ENCODE measurements at regions not wholly inside any gene's neighbourhood (a gene's known extent, or its start where the extent isn't known, plus 50 kb on each side); places are given as distances from the start of the nearest gene placed in this dataset.

DNA sequence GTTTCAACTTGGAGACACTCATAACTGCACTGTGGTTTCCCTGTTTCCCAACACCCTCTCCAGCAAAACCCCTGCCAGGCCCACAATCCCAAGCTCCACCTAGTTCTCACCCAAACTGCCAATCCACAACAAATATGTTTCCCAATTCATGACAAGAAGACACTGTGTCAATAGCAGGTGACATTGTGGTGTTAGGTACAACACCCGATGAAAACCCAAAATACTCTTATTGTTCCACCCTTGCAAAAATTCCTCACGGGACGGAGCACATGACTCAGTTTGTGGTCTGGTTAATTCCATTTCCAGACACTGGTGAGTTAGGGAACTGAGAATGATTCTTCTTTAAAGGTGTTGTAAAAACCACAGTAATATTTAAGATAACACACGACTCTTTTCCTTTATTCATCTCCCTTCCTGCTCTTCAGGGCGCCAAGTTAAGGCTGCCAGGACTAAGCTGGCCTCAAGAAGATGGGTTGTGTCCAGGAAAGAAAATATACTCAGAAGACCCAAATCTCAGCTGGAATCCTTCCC is 735.5 kb downstream of the MED13L start:
- Histone ChIP-seq H4K20me1 (ENCODE audit: control insufficient read depth, extremely low read depth, insufficient read depth, low read length) (no peaks in the 10 kb centered on the region), H3K9me3 (ENCODE audit: control insufficient read depth, insufficient read depth, low read depth, low read length) (no peaks in the 10 kb centered on the region), H3K27ac (ENCODE audit: insufficient read depth, low read length) (no peak overlapping the region), H3K4me3 (replicated peaks in 1 of 4; ENCODE audit: control extremely low read depth in 1 of 4, insufficient read depth in 1 of 4, low read depth in 3 of 4, low read length in 4 of 4) (no peak overlapping the region), H2AFZ (ENCODE audit: low read length) (no peak overlapping the region), H3K9ac (ENCODE audit: insufficient read depth, low read length) (no peak overlapping the region), H3K27me3 (ENCODE audit: control insufficient read depth, insufficient read depth, low read length) (no peaks in the 10 kb centered on the region), H3K36me3 (ENCODE audit: control insufficient read depth, insufficient read depth, low read length) (no peaks in the 10 kb centered on the region), H3K4me2 (ENCODE audit: extremely low read depth, insufficient read depth, low read length) (no peak overlapping the region), H3K79me2 (ENCODE audit: control insufficient read depth, insufficient read depth, low read length) (no peaks in the 10 kb centered on the region), H3K4me1 (ENCODE audit: control insufficient read depth, extremely low read depth, insufficient read depth, low read length) (no peaks in the 10 kb centered on the region)
- DNase-seq (ENCODE audit: low read depth in 2 of 2): peak in 1 of 2 donors; percentile 75
- no peak for TF ChIP-seq EZH2 (IDR thresholded peaks at IDR 0.05; ENCODE audit: low read length, missing control alignments)
- TF ChIP-seq, protein P1, sequence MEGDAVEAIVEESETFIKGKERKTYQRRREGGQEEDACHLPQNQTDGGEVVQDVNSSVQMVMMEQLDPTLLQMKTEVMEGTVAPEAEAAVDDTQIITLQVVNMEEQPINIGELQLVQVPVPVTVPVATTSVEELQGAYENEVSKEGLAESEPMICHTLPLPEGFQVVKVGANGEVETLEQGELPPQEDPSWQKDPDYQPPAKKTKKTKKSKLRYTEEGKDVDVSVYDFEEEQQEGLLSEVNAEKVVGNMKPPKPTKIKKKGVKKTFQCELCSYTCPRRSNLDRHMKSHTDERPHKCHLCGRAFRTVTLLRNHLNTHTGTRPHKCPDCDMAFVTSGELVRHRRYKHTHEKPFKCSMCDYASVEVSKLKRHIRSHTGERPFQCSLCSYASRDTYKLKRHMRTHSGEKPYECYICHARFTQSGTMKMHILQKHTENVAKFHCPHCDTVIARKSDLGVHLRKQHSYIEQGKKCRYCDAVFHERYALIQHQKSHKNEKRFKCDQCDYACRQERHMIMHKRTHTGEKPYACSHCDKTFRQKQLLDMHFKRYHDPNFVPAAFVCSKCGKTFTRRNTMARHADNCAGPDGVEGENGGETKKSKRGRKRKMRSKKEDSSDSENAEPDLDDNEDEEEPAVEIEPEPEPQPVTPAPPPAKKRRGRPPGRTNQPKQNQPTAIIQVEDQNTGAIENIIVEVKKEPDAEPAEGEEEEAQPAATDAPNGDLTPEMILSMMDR (conservative IDR thresholded peaks at IDR 0.05 in 1 of 2, IDR thresholded peaks at IDR 0.05 in 1 of 2; ENCODE audit: low read depth in 1 of 2, low read length in 2 of 2): no peak

GRCh38 chr12:115528466-115528865 is 749.0 kb downstream of the MED13L start:
- H3K9me3 ChIP-seq (ENCODE audit: control insufficient read depth, insufficient read depth, low read depth, low read length): no peaks in the 10 kb centered on the region
- no peak for DNase-seq (ENCODE audit: low read depth in 2 of 2)
- no peak overlapping the region for H3K27ac ChIP-seq (ENCODE audit: insufficient read depth, low read length)
- H3K4me2 ChIP-seq (ENCODE audit: extremely low read depth, insufficient read depth, low read length): no peak overlapping the region
- H3K27me3 ChIP-seq (ENCODE audit: control insufficient read depth, insufficient read depth, low read length): no peaks in the 10 kb centered on the region
- TF ChIP-seq EZH2 (IDR thresholded peaks at IDR 0.05; ENCODE audit: low read length, missing control alignments): no peak
- H3K4me1 ChIP-seq (ENCODE audit: control insufficient read depth, extremely low read depth, insufficient read depth, low read length): no peaks in the 10 kb centered on the region
- no peaks in the 10 kb centered on the region for H4K20me1 ChIP-seq (ENCODE audit: control insufficient read depth, extremely low read depth, insufficient read depth, low read length)
- H3K9ac ChIP-seq (ENCODE audit: insufficient read depth, low read length): no peak overlapping the region
- H3K4me3 ChIP-seq (replicated peaks in 1 of 4; ENCODE audit: control extremely low read depth in 1 of 4, insufficient read depth in 1 of 4, low read depth in 3 of 4, low read length in 4 of 4): no peak overlapping the region
- no peaks in the 10 kb centered on the region for H3K79me2 ChIP-seq (ENCODE audit: control insufficient read depth, insufficient read depth, low read length)
- H3K36me3 ChIP-seq (ENCODE audit: control insufficient read depth, insufficient read depth, low read length): no peaks in the 10 kb centered on the region
- H2AFZ ChIP-seq (ENCODE audit: low read length): no peak overlapping the region

GRCh38 chr12:115521771-115522409 is 755.6 kb downstream of the MED13L start:
- Histone ChIP-seq H3K79me2 (ENCODE audit: control insufficient read depth, insufficient read depth, low read length) (no peaks in the 10 kb centered on the region), H2AFZ (ENCODE audit: low read length) (no peak overlapping the region), H3K27ac (ENCODE audit: insufficient read depth, low read length) (no peak overlapping the region), H3K9ac (ENCODE audit: insufficient read depth, low read length) (no peak overlapping the region), H3K9me3 (ENCODE audit: control insufficient read depth, insufficient read depth, low read depth, low read length) (no peaks in the 10 kb centered on the region), H3K4me2 (ENCODE audit: extremely low read depth, insufficient read depth, low read length) (no peak overlapping the region), H4K20me1 (ENCODE audit: control insufficient read depth, extremely low read depth, insufficient read depth, low read length) (no peaks in the 10 kb centered on the region), H3K27me3 (ENCODE audit: control insufficient read depth, insufficient read depth, low read length) (no peaks in the 10 kb centered on the region), H3K4me3 (replicated peaks in 1 of 4; ENCODE audit: control extremely low read depth in 1 of 4, insufficient read depth in 1 of 4, low read depth in 3 of 4, low read length in 4 of 4) (no peak overlapping the region), H3K4me1 (ENCODE audit: control insufficient read depth, extremely low read depth, insufficient read depth, low read length) (no peaks in the 10 kb centered on the region), H3K36me3 (ENCODE audit: control insufficient read depth, insufficient read depth, low read length) (no peaks in the 10 kb centered on the region)
- TF ChIP-seq, protein P1 (conservative IDR thresholded peaks at IDR 0.05 in 1 of 2, IDR thresholded peaks at IDR 0.05 in 1 of 2; ENCODE audit: low read depth in 1 of 2, low read length in 2 of 2): no peak
- no peak for TF ChIP-seq EZH2 (IDR thresholded peaks at IDR 0.05; ENCODE audit: low read length, missing control alignments)
- no peak for DNase-seq (ENCODE audit: low read depth in 2 of 2)

All from fibroblast of lung (primary cell).